OCI-LY7 (cell line): ENCODE measurements at regions not wholly inside any gene's neighbourhood (a gene's known extent, or its start where the extent isn't known, plus 50 kb on each side); places are given as distances from the start of the nearest gene placed in this dataset.

Source experiments
- BruUV-seq: library from RNA; stranded (reverse); fragments of 400-500 nt; replicated peaks from 2 replicates; lab custom pipeline; 2021; lab: Mats Ljungman, UMichigan
- CTCF ChIA-PET: fragments of 300-600 bp; sonication (Branson Sonifier 250); formaldehyde crosslinking; loops from one replicate; lab custom pipeline; 2022; ENCODE audit warnings: antibody characterized with exemption; ENCODE audit not compliant: unreplicated experiment; lab: Charles Lee
- POLR2A ChIA-PET: fragments of 300-600 bp; sonication (Branson Sonifier 250); formaldehyde crosslinking; loops from one replicate; lab custom pipeline; 2022; ENCODE audit warnings: antibody characterized with exemption; lab: Charles Lee
- DNase-seq: peaks from one replicate; pipeline ENCODE4 v3.0.0-alpha.2; 2015; ENCODE audit warnings: low spot score
- H2AFZ ChIP-seq: fragments of 200-600 bp; sonication (generic), shearing (Covaris generic); 2 replicates; pipeline ENCODE4 v1.6.1; 2014; ENCODE audit warnings: mild to moderate bottlenecking, antibody characterized with exemption, low read length, moderate library complexity
- H3K27ac ChIP-seq: fragments of 200-600 bp; sonication (generic); 2 replicates; pipeline ENCODE4 v1.5.1; 2014; ENCODE audit warnings: mixed run types, low read depth, mild to moderate bottlenecking, moderate library complexity, low read length, inconsistent platforms; ENCODE audit not compliant: poor library complexity, severe bottlenecking
- H3K36me3 ChIP-seq: fragments of 200-600 bp; sonication (generic); 2 replicates; pipeline ENCODE4 v1.6.1; 2014; ENCODE audit warnings: mild to moderate bottlenecking, antibody characterized with exemption, low read length, moderate library complexity, mixed read lengths; ENCODE audit not compliant: insufficient read depth
- H3K4me1 ChIP-seq: fragments of 200-600 bp; sonication (generic); 2 replicates; pipeline ENCODE4 v1.5.1; 2014; ENCODE audit warnings: mild to moderate bottlenecking, low read length; ENCODE audit not compliant: insufficient read depth, poor library complexity, severe bottlenecking
- H3K4me2 ChIP-seq: fragments of 200-600 bp; sonication (generic); 2 replicates; pipeline ENCODE4 v1.6.1; 2014; ENCODE audit warnings: mild to moderate bottlenecking, low read length
- H3K4me3 ChIP-seq: fragments of 200-600 bp; sonication (generic); 2 replicates; pipeline ENCODE4 v1.5.1; 2014; ENCODE audit warnings: mild to moderate bottlenecking, low read depth, low read length; ENCODE audit not compliant: poor library complexity, severe bottlenecking
- H3K79me2 ChIP-seq: fragments of 200-600 bp; sonication (generic); 2 replicates; pipeline ENCODE4 v1.6.1; 2016; ENCODE audit warnings: low read depth, mild to moderate bottlenecking, low read length, moderate library complexity, mixed read lengths; ENCODE audit not compliant: insufficient read depth
- H3K9me2 ChIP-seq: fragments of 200-600 bp; sonication (generic); 2 replicates; pipeline ENCODE4 v1.6.1; 2016; ENCODE audit warnings: mild to moderate bottlenecking, low read length, mixed read lengths; ENCODE audit not compliant: insufficient read depth
- H3K9me3 ChIP-seq: fragments of 200-600 bp; sonication (generic); 2 replicates; pipeline ENCODE4 v1.6.1; 2014; ENCODE audit warnings: mild to moderate bottlenecking, mixed run types, low read length, mixed read lengths
- H4K20me1 ChIP-seq: fragments of 200-600 bp; sonication (generic); 2 replicates; pipeline ENCODE4 v1.6.1; 2014; ENCODE audit warnings: mild to moderate bottlenecking, antibody characterized with exemption, low read length, moderate library complexity, mixed read lengths; ENCODE audit not compliant: insufficient read depth
- EZH2phosphoT487 ChIP-seq: fragments of 200-600 bp; sonication (generic); IDR thresholded peaks from 2 replicates; pipeline ENCODE4 v1.6.1; 2018; ENCODE audit warnings: low read depth, borderline replicate concordance, mild to moderate bottlenecking, mixed run types, antibody characterized with exemption, low read length, moderate library complexity, mixed read lengths
- intact Hi-C: fragments of 100-400 bp; cut with micrococcal nuclease; formaldehyde crosslinking; loops from one replicate; pipeline ENCODE4 v1.10.0; 2022; ENCODE audit not compliant: unreplicated experiment
- TF ChIP-seq, protein P1 (sequence below): fragments of 200-600 bp; sonication (generic); conservative IDR thresholded peaks from 2 replicates; pipeline ENCODE4 v1.5.1; 2014; ENCODE audit warnings: mild to moderate bottlenecking, antibody characterized with exemption, low read length, moderate library complexity, mixed read lengths

- Histone ChIP-seq H3K9me2 (no peaks in the 10 kb centered on the region), H3K4me3 (no peak overlapping the region), H4K20me1 (no peaks in the 10 kb centered on the region), H3K36me3 (no peaks in the 10 kb centered on the region), H3K4me2 (no peak overlapping the region), H3K9me3 (no peaks in the 10 kb centered on the region), H2AFZ (no peak overlapping the region), H3K4me1 (no peaks in the 10 kb centered on the region), H3K27ac (no peak overlapping the region), H3K79me2 (no peaks in the 10 kb centered on the region)
- no peak for TF ChIP-seq EZH2phosphoT487
- TF ChIP-seq, protein P1, sequence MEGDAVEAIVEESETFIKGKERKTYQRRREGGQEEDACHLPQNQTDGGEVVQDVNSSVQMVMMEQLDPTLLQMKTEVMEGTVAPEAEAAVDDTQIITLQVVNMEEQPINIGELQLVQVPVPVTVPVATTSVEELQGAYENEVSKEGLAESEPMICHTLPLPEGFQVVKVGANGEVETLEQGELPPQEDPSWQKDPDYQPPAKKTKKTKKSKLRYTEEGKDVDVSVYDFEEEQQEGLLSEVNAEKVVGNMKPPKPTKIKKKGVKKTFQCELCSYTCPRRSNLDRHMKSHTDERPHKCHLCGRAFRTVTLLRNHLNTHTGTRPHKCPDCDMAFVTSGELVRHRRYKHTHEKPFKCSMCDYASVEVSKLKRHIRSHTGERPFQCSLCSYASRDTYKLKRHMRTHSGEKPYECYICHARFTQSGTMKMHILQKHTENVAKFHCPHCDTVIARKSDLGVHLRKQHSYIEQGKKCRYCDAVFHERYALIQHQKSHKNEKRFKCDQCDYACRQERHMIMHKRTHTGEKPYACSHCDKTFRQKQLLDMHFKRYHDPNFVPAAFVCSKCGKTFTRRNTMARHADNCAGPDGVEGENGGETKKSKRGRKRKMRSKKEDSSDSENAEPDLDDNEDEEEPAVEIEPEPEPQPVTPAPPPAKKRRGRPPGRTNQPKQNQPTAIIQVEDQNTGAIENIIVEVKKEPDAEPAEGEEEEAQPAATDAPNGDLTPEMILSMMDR: no peak
- ChIA-PET CTCF (no interaction called here), POLR2A (no interaction called here)
- intact Hi-C loops: no loop called here
- BruUV-seq: no TSS peak
- no peak for DNase-seq
Observed at GRCh38 chr5:38706376-38706775, 139.4 kb upstream of the OSMR start.

DNA sequence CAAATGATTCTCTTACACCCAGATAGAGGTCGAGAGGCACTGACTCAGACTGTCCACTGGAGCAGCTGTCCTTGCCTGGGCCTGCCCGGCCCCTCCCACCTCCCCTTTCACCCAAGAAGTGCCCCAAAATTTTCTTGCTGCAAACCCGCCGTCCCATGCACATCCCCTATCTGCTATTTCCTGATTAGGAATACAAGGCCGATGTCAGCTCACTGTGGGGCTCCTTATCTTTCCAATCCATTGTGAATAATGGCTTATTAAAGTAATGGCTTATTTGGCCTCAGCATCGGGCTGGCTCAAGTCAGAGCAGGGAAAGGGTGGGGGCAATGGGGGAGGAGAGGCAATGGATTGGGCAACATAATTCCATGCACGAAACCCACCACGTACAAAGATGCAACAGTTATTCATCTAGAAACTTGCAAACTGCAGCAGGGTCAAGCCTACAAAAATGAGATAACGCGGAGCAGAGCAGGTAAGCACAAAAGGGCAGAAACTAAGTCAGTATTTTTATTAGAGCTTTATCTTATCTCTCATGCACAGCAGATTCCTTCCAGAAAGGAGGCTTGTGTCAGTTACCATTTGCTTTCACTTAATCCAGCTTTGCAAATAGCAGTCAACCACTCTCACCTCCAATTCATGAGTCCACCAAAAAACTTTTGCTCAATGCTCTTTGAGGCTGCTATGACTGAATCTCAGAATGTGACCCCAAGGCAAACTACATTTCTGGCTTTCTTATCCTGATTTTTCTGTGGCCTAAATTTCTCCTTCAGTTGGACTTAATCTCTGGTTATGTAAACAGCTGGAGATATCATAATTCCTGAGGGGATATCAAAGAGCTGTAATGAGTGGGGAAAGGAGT lies 138.2 kb upstream of the OSMR start:
- TF ChIP-seq EZH2phosphoT487: no peak
- TF ChIP-seq, protein P1: no peak
- no peak for DNase-seq
- Histone ChIP-seq H3K79me2 (no peaks in the 10 kb centered on the region), H3K4me3 (no peak overlapping the region), H4K20me1 (no peaks in the 10 kb centered on the region), H3K27ac (no peak overlapping the region), H3K9me2 (no peaks in the 10 kb centered on the region), H2AFZ (no peak overlapping the region), H3K9me3 (no peaks in the 10 kb centered on the region), H3K4me2 (no peak overlapping the region), H3K36me3 (no peaks in the 10 kb centered on the region), H3K4me1 (no peaks in the 10 kb centered on the region)
- ChIA-PET CTCF (no interaction called here), POLR2A (no interaction called here)
- intact Hi-C loops: no loop called here
- BruUV-seq: no TSS peak

GRCh38 chr5:38709678-38710306 lies 136.0 kb upstream of the OSMR start:
- CTCF ChIA-PET: no interaction called here
- intact Hi-C loops: no loop called here
- no peak overlapping the region for H3K4me3 ChIP-seq
- H3K79me2 ChIP-seq: no peaks in the 10 kb centered on the region
- no peaks in the 10 kb centered on the region for H3K9me3 ChIP-seq
- H3K4me2 ChIP-seq: no peak overlapping the region
- DNase-seq: no peak
- no peaks in the 10 kb centered on the region for H4K20me1 ChIP-seq
- no peaks in the 10 kb centered on the region for H3K4me1 ChIP-seq
- BruUV-seq: no TSS peak
- H3K36me3 ChIP-seq: no peaks in the 10 kb centered on the region
- no peak for TF ChIP-seq EZH2phosphoT487
- TF ChIP-seq, protein P1: no peak
- H3K9me2 ChIP-seq: no peaks in the 10 kb centered on the region
- POLR2A ChIA-PET: interaction anchor here (1.1 kb wide), 1 partner anchor 183 kb away, joined by 3 read pairs; no protein-coding TSS in a partner anchor
- no peak overlapping the region for H3K27ac ChIP-seq
- H2AFZ ChIP-seq: no peak overlapping the region
